Stomach (tissue), 8 donors: ENCODE measurements at regions not wholly inside any gene's neighbourhood (a gene's known extent, or its start where the extent isn't known, plus 50 kb on each side); places are given as distances from the start of the nearest gene placed in this dataset.

ENCODE experiments used
- DNase-seq, 2 donors: peaks; one replicate each; pipeline versions ENCODE4 v3.0.0 to v3.0.0-alpha.2; 2013 to 2019
- H3K27ac ChIP-seq, 5 donors: fragments of 200-600 bp in 4 of 5; sonication (generic) in 4 of 5; one replicate each; pipeline ENCODE4 v1.5.1; 2013 to 2019; ENCODE audit warnings: mild to moderate bottlenecking in 1 of 5, moderate library complexity in 1 of 5
- H3K27me3 ChIP-seq, 3 donors: fragments of 200-600 bp; sonication (generic); one replicate each; pipeline ENCODE4 v1.5.1; 2017 to 2019; ENCODE audit warnings: mixed run types in 1 of 3
- H3K36me3 ChIP-seq, 4 donors: fragments of 200-600 bp; sonication (generic); 1 replicate in 3 of 4; 2 replicates in 1 of 4; pipeline ENCODE4 v1.5.1; 2016 to 2019
- H3K4me1 ChIP-seq, 4 donors: fragments of 200-600 bp; sonication (generic); one replicate each; pipeline ENCODE4 v1.5.1; 2016 to 2019
- H3K4me3 ChIP-seq, 4 donors: fragments of 200-600 bp; sonication (generic) in 3 of 4; one replicate each; pipeline ENCODE4 v1.5.1; 2016 to 2019; ENCODE audit warnings: mild to moderate bottlenecking in 1 of 4
- H3K9me3 ChIP-seq, 4 donors: fragments of 200-600 bp; sonication (generic); one replicate each; pipeline ENCODE4 v1.5.1; 2016 to 2019
- EP300 ChIP-seq: sonication (generic); formaldehyde crosslinking; IDR thresholded peaks from one replicate; pipeline ENCODE4 v1.6.1; 2017; ENCODE audit warnings: antibody characterized with exemption
- POLR2A ChIP-seq, 4 donors: fragments of 450-650 bp; IDR thresholded peaks; one replicate each; pipeline ENCODE4 v1.6.1; 2016; ENCODE audit warnings: antibody characterized with exemption in 4 of 4, control low read depth in 2 of 4, mild to moderate bottlenecking in 1 of 4, moderate library complexity in 1 of 4
- POLR2AphosphoS5 ChIP-seq, 3 donors: sonication (generic); formaldehyde crosslinking; IDR thresholded peaks; one replicate each; pipeline ENCODE4 v1.6.1; 2016; ENCODE audit warnings: antibody characterized with exemption in 3 of 3
- WGBS, 5 donors: extraction: QIAGEN DNeasy Blood & Tissue Kit in 3 of 5; methylation state at CpG; one replicate each; pipeline versions ENCODE4 v1.1.5 to v1.1.7; 2013 to 2018; 5-methylcytosine and 5-hydroxymethylcytosine counted together
- intact Hi-C: fragments of 100-400 bp; cut with DNase I; formaldehyde crosslinking; loops from one replicate; pipeline ENCODE4 v1.15.1; 2023; ENCODE audit warnings: low total_unique reads
- TF ChIP-seq, protein P1 (sequence below), 7 experiments: fragments of 450-650 bp in 4 of 7; fragments of 200-600 bp in 3 of 7; sonication (generic) in 3 of 7; IDR thresholded peaks; one replicate each; pipeline ENCODE4 v1.5.1; 2016 to 2019; ENCODE audit warnings: antibody characterized with exemption in 7 of 7, control low read depth in 2 of 7, mild to moderate bottlenecking in 1 of 7
- donor health status: healthy with polysubstance abuse.
- donor health status: Bipolar disorder and iron deficiency.
- donor health status: healthy.

DNA sequence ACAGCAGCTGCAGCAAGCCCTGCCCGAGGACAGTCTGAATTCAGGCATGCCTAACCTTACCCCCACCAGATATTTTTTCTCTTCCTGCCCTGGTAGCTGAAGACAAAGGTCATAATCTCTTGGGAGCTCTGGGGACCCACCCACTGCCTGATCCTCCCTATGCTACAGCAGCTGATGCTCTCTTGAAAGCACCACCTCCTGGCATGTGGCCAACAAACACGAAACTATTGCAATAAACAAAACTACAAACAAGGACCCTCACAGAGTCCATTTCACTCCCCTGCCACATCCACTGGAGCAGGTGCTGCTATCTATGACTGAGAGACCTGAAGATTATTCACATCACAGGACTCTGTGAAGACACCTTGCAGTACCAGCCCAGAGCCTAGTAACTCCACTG is 238.5 kb upstream of the HS3ST5 start:
- Histone ChIP-seq H3K9me3 (peaks cover 0 to 22% (median 15%) of the 10 kb centered on the region in 4 donors), H3K4me1 (no peaks in the 10 kb centered on the region), H3K36me3 (no peaks in the 10 kb centered on the region), H3K4me3 (no peak overlapping the region), H3K27ac (no peak overlapping the region), H3K27me3 (no peaks in the 10 kb centered on the region)
- no peak for DNase-seq
- WGBS, 5 donors: 55 to 75% (median 65%) methylated on average over 2 of the region's 2 CpGs
- intact Hi-C loops: no loop called here
- TF ChIP-seq, protein P1, sequence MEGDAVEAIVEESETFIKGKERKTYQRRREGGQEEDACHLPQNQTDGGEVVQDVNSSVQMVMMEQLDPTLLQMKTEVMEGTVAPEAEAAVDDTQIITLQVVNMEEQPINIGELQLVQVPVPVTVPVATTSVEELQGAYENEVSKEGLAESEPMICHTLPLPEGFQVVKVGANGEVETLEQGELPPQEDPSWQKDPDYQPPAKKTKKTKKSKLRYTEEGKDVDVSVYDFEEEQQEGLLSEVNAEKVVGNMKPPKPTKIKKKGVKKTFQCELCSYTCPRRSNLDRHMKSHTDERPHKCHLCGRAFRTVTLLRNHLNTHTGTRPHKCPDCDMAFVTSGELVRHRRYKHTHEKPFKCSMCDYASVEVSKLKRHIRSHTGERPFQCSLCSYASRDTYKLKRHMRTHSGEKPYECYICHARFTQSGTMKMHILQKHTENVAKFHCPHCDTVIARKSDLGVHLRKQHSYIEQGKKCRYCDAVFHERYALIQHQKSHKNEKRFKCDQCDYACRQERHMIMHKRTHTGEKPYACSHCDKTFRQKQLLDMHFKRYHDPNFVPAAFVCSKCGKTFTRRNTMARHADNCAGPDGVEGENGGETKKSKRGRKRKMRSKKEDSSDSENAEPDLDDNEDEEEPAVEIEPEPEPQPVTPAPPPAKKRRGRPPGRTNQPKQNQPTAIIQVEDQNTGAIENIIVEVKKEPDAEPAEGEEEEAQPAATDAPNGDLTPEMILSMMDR (IDR thresholded peaks at IDR 0.05): no peak
- TF ChIP-seq POLR2A (IDR thresholded peaks at IDR 0.05) (no peak), POLR2AphosphoS5 (IDR thresholded peaks at IDR 0.05) (no peak), EP300 (no peak)

DNA sequence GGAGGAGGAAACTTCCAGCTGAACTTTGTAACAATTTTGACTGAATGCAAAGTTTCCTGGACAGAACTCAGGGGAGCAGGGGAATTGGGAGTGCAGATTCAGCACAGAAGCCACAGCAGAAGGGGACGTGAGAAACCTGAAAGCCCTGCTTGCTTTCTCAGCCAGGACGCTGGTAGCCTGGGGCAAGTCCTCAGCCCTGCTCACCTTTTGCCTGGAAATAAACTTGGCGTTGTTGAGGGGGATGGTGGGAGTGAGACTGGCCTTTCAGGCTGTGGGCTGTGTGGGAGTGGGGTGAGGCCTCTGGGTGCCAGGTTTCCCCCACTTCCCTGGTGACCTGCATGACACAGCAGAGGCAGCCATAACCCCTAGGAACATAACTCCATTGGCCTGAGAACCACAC is 238.1 kb upstream of the HS3ST5 start:
- TF ChIP-seq, protein P1 (IDR thresholded peaks at IDR 0.05): no peak
- TF ChIP-seq POLR2A (IDR thresholded peaks at IDR 0.05) (no peak), EP300 (no peak), POLR2AphosphoS5 (IDR thresholded peaks at IDR 0.05) (no peak)
- Histone ChIP-seq H3K4me3 (no peak overlapping the region), H3K27me3 (no peaks in the 10 kb centered on the region), H3K4me1 (no peaks in the 10 kb centered on the region), H3K36me3 (no peaks in the 10 kb centered on the region), H3K27ac (no peak overlapping the region), H3K9me3 (peaks cover 0 to 22% (median 15%) of the 10 kb centered on the region in 4 donors)
- intact Hi-C loops: no loop called here
- 66 to 81% (median 73%) methylated on average over 3 of the region's 3 CpGs for WGBS, 5 donors
- no peak for DNase-seq

DNA sequence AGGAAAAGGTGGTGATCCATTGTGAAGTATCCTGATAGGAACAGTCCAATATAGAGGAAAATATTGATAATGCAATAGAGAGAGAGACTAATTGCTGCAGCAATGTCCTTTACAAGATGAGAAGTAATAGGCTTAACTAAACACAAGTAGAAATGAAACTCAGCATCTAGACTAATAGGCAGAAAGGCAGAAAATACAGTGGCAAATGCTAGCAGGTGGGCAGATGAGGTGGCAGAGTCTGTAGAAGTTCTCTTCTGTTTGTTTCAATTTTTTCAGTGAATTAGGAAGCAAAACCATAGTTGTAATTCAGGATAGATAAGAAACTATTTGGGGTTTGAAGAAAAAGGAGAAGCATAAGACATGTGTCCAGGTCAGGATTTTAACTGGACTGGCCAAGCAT is 236.7 kb upstream of the HS3ST5 start:
- TF ChIP-seq POLR2AphosphoS5 (IDR thresholded peaks at IDR 0.05) (no peak), POLR2A (IDR thresholded peaks at IDR 0.05) (no peak), EP300 (no peak)
- TF ChIP-seq, protein P1 (IDR thresholded peaks at IDR 0.05): no peak
- no peak for DNase-seq
- no peaks in the 10 kb centered on the region for H3K27me3 ChIP-seq
- intact Hi-C loops: no loop called here
- no peak overlapping the region for H3K27ac ChIP-seq
- no peaks in the 10 kb centered on the region for H3K4me1 ChIP-seq
- no peak overlapping the region for H3K4me3 ChIP-seq
- peaks cover 0 to 22% (median 15%) of the 10 kb centered on the region in 4 donors for H3K9me3 ChIP-seq
- H3K36me3 ChIP-seq: no peaks in the 10 kb centered on the region

DNA sequence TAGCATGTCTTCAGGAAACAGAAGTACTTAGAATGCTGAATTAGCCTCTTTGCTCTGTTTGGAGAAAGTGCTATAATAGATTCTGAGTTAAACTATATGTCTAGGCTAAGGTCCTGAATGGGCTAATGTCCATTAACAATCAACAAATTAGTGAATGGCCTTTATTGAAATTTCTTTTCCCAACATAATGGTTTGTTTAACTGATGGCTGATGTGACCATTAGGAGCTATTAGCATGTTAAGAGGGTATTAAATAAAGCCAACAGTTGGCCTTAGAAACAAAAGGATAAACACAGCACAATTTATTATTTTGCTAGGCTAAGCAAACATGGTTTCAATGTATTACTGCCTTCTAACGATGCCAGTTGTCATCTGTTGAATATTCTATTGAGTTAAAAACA is 234.3 kb upstream of the HS3ST5 start:
- H3K27ac ChIP-seq: no peak overlapping the region
- H3K4me3 ChIP-seq: no peak overlapping the region
- TF ChIP-seq EP300: no peak
- intact Hi-C loops: no loop called here
- H3K9me3 ChIP-seq: peaks cover 0 to 8% (median 5%) of the 10 kb centered on the region in 4 donors
- no peaks in the 10 kb centered on the region for H3K4me1 ChIP-seq
- 34 to 67% (median 57%) methylated on average over 1 of the region's 1 CpG for WGBS, 5 donors
- no peaks in the 10 kb centered on the region for H3K36me3 ChIP-seq
- DNase-seq: no peak
- H3K27me3 ChIP-seq: no peaks in the 10 kb centered on the region

DNA sequence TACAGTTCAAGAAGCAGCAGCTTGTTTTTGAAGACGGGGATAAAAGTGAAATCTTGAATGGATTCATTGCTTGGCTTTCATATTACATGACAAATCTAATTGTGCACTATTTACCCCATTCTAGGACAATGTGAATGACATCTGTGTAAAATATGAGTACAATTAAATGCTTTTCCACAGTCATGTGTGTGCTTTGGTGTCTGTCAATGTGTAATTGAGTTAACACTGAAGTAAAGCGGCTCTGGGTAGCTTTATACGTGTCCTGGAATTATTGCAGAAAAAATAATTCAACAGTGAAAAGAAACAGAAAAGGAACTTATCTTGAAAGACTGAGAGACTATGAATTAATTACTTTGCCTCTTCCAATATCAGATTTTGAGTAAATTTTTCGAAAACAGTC is 233.5 kb upstream of the HS3ST5 start:
- TF ChIP-seq POLR2AphosphoS5 (IDR thresholded peaks at IDR 0.05) (no peak), EP300 (no peak), POLR2A (IDR thresholded peaks at IDR 0.05) (no peak)
- TF ChIP-seq, protein P1 (IDR thresholded peaks at IDR 0.05): no peak
- 59 to 79% (median 68%) methylated on average over 4 of the region's 4 CpGs for WGBS, 5 donors
- Histone ChIP-seq H3K27me3 (no peaks in the 10 kb centered on the region), H3K9me3 (peaks cover 0 to 2% (median 0%) of the 10 kb centered on the region in 4 donors), H3K4me3 (no peak overlapping the region), H3K36me3 (no peaks in the 10 kb centered on the region), H3K4me1 (no peaks in the 10 kb centered on the region), H3K27ac (no peak overlapping the region)
- DNase-seq: no peak
- intact Hi-C loops: no loop called here
